ENCODE measurements at regions not wholly inside any gene's neighbourhood (a gene's known extent, or its start where the extent isn't known, plus 50 kb on each side); places are given as distances from the start of the nearest gene placed in this dataset.

DNA sequence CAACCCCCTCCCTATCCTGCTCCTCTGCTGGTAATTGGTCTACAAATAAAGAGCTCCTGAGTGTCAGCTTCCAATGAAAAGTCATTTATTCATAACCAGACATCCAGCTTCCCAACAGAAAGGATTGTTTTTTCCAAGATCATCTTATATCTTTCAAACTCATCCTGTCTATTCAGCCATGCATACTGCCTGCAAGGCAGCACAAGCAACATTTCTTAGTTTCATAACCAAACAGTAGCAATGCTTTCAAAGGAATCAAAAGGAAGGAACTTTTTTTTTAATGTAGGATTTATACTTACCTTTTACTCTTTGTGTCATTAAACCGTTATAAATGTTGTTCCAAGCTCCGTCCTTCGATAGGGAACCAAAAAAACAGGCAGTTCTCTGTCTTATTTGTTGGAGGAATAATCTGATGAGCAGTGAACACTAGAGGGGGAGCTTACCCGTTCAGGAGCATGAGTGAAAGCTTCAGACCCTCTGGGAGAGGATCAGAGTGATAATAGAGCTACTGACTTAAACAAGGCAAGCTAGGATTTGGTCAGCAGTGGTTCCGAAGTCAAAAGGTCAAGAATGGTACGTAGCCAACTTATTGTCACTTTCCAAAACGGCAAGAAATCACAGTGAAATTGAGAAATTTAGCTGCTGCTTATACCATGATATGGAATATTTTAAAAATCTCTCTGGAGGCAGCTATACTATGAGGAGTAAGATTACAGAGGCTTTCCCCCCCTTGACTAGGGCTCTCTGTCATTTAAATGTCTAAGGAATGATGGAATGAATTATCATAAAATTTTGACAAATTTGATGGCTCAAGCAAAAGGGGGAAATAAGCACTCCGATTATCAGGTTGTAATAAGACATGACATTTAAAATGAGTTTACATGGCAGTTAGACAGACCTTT, 892.9 kb downstream of the NR2F1-AS1 start:
- 64% methylated on average over 3 of the region's 8 CpGs for WGBS (ENCODE audit: insufficient coverage)
- Histone ChIP-seq H3K9me3 (ENCODE audit: control extremely low read depth in 1 of 3, control insufficient read depth in 2 of 3, insufficient read depth in 1 of 3, low read length in 2 of 3) (peaks cover 0 to 4% (median 0%) of the 10 kb centered on the region in 3 donors), H3K36me3 (replicated peaks in 1 of 2; ENCODE audit: control extremely low read depth in 1 of 2, control insufficient read depth in 1 of 2, extremely low read depth in 1 of 2, insufficient read depth in 2 of 2, low read length in 1 of 2) (no peaks in the 10 kb centered on the region), H3K27me3 (replicated peaks in 1 of 4; ENCODE audit: control extremely low read depth in 1 of 4, control insufficient read depth in 3 of 4, insufficient read depth in 4 of 4, low read length in 3 of 4) (no peaks in the 10 kb centered on the region), H3K4me2 (replicated peaks; ENCODE audit: low read depth, low read length, poor library complexity, severe bottlenecking) (no peak overlapping the region), H3K79me2 (ENCODE audit: control insufficient read depth, insufficient read depth, low read length) (no peaks in the 10 kb centered on the region), H3K9ac (ENCODE audit: low read length) (no peak overlapping the region), H4K20me1 (ENCODE audit: control insufficient read depth, insufficient read depth, low read length, poor library complexity, severe bottlenecking) (no peaks in the 10 kb centered on the region), H3K4me3 (ENCODE audit: control extremely low read depth in 1 of 5, extremely low read depth in 1 of 5, insufficient read depth in 1 of 5, low read depth in 2 of 5, low read length in 4 of 5) (no peak overlapping the region), H3K27ac (ENCODE audit: low read length in 2 of 2) (no peak overlapping the region), H3K4me1 (ENCODE audit: control insufficient read depth in 2 of 2, insufficient read depth in 2 of 2, low read length in 2 of 2) (no peaks in the 10 kb centered on the region), H2AFZ (ENCODE audit: insufficient read depth, low read depth, low read length, poor library complexity, severe bottlenecking) (no peak overlapping the region)
- ATAC-seq (ENCODE audit: low read depth) (no peak), DNase-seq (no peak)
- Mint-ChIP-seq H3K27me3 (no peaks in the 10 kb centered on the region), H3K27ac (no peak overlapping the region), H3K9me3 (ENCODE audit: insufficient read depth) (peaks cover 2% of the 10 kb centered on the region), H3K4me3 (no peak overlapping the region), H3K4me1 (no peaks in the 10 kb centered on the region)
- ChIA-PET POLR2A (no interaction called here), CTCF (no interaction called here)
- intact Hi-C loops (cut with micrococcal nuclease) = no loop called here
- TF ChIP-seq, protein P1, sequence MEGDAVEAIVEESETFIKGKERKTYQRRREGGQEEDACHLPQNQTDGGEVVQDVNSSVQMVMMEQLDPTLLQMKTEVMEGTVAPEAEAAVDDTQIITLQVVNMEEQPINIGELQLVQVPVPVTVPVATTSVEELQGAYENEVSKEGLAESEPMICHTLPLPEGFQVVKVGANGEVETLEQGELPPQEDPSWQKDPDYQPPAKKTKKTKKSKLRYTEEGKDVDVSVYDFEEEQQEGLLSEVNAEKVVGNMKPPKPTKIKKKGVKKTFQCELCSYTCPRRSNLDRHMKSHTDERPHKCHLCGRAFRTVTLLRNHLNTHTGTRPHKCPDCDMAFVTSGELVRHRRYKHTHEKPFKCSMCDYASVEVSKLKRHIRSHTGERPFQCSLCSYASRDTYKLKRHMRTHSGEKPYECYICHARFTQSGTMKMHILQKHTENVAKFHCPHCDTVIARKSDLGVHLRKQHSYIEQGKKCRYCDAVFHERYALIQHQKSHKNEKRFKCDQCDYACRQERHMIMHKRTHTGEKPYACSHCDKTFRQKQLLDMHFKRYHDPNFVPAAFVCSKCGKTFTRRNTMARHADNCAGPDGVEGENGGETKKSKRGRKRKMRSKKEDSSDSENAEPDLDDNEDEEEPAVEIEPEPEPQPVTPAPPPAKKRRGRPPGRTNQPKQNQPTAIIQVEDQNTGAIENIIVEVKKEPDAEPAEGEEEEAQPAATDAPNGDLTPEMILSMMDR (IDR thresholded peaks at IDR 0.05) = no peak
- TF ChIP-seq EZH2 (IDR thresholded peaks at IDR 0.05; ENCODE audit: borderline replicate concordance, insufficient read depth, low read depth, low read length, poor library complexity, severe bottlenecking) = no peak

DNA sequence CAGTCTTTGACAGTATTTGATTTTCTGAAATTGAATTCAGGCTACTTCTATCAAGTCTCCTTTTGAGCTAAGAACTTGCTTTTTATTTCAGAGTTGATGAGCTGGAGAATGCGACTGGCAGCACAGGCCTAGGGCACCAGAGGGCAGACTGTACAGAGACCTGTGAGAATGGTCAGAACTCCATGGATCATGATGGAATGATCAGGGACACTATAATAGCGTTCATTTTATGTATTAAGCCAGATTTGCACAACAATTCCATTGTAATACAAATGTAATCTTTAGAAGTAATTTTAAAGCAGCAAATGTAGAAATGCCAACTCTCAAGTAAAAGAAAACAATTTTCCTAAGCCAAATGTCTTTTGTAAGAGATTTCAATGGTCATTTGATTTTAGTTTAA, 902.4 kb downstream of the NR2F1-AS1 start:
- ChIA-PET POLR2A (no interaction called here), CTCF (no interaction called here)
- Histone ChIP-seq H3K79me2 (ENCODE audit: control insufficient read depth, insufficient read depth, low read length) (no peaks in the 10 kb centered on the region), H3K4me2 (replicated peaks; ENCODE audit: low read depth, low read length, poor library complexity, severe bottlenecking) (no peak overlapping the region), H3K9me3 (ENCODE audit: control extremely low read depth in 1 of 3, control insufficient read depth in 2 of 3, insufficient read depth in 1 of 3, low read length in 2 of 3) (no peaks in the 10 kb centered on the region), H2AFZ (ENCODE audit: insufficient read depth, low read depth, low read length, poor library complexity, severe bottlenecking) (no peak overlapping the region), H3K4me3 (ENCODE audit: control extremely low read depth in 1 of 5, extremely low read depth in 1 of 5, insufficient read depth in 1 of 5, low read depth in 2 of 5, low read length in 4 of 5) (no peak overlapping the region), H4K20me1 (ENCODE audit: control insufficient read depth, insufficient read depth, low read length, poor library complexity, severe bottlenecking) (no peaks in the 10 kb centered on the region), H3K27ac (ENCODE audit: low read length in 2 of 2) (no peak overlapping the region), H3K27me3 (replicated peaks in 1 of 4; ENCODE audit: control extremely low read depth in 1 of 4, control insufficient read depth in 3 of 4, insufficient read depth in 4 of 4, low read length in 3 of 4) (no peaks in the 10 kb centered on the region), H3K9ac (ENCODE audit: low read length) (no peak overlapping the region), H3K4me1 (ENCODE audit: control insufficient read depth in 2 of 2, insufficient read depth in 2 of 2, low read length in 2 of 2) (no peaks in the 10 kb centered on the region), H3K36me3 (replicated peaks in 1 of 2; ENCODE audit: control extremely low read depth in 1 of 2, control insufficient read depth in 1 of 2, extremely low read depth in 1 of 2, insufficient read depth in 2 of 2, low read length in 1 of 2) (no peaks in the 10 kb centered on the region)
- no peak for DNase-seq
- Mint-ChIP-seq H3K27me3 (no peaks in the 10 kb centered on the region), H3K4me3 (no peak overlapping the region), H3K4me1 (no peaks in the 10 kb centered on the region), H3K27ac (no peak overlapping the region), H3K9me3 (ENCODE audit: insufficient read depth) (peaks cover 3% of the 10 kb centered on the region)
- TF ChIP-seq, protein P1 (IDR thresholded peaks at IDR 0.05) = no peak
- intact Hi-C loops (cut with micrococcal nuclease) = no loop called here
- WGBS (ENCODE audit: insufficient coverage) = 83% methylated on average over 1 of the region's 2 CpGs
- ATAC-seq (ENCODE audit: low read depth) = no peak

All from B cell (primary cell).